HL-60 (cell line): ENCODE measurements at regions not wholly inside any gene's neighbourhood (a gene's known extent, or its start where the extent isn't known, plus 50 kb on each side); places are given as distances from the start of the nearest gene placed in this dataset.

Experiments used
- CTCF ChIP-seq: IDR thresholded peaks from one replicate; pipeline ENCODE4 v1.5.1; 2011; ENCODE audit warnings: low read length, control low read depth, inconsistent platforms; ENCODE audit not compliant: insufficient read depth
- GABPA ChIP-seq: IDR thresholded peaks from 2 replicates; pipeline ENCODE4 v1.6.1; 2012; ENCODE audit warnings: low read depth
- POLR2AphosphoS5 ChIP-seq: IDR thresholded peaks from 2 replicates; pipeline ENCODE4 v1.6.1; 2012; ENCODE audit warnings: low read depth
- REST ChIP-seq: IDR thresholded peaks from 2 replicates; pipeline ENCODE4 v1.6.1; 2012; ENCODE audit warnings: low read depth; ENCODE audit not compliant: insufficient replicate concordance

- TF ChIP-seq POLR2AphosphoS5: no peak
- TF ChIP-seq CTCF: no peak
- TF ChIP-seq GABPA: no peak
- TF ChIP-seq REST: no peak
Observed at GRCh38 chr18:47427072-47427471, 175.6 kb upstream of the SKOR2 start.
